ENCODE measurements at regions not wholly inside any gene's neighbourhood (a gene's known extent, or its start where the extent isn't known, plus 50 kb on each side); places are given as distances from the start of the nearest gene placed in this dataset.

- H2BK120ac ChIP-seq (ENCODE audit: low read depth, low read length) = no peak overlapping the region
- H3K36me3 ChIP-seq (ENCODE audit: control insufficient read depth, insufficient read depth, low read length) = no peaks in the 10 kb centered on the region
- intact Hi-C loops (cut with micrococcal nuclease) (no loop called here), in situ Hi-C loops (cut with MboI; ENCODE audit: low sequenced_read_pairs) (no loop called here), dilution Hi-C loops (cut with HindIII; ENCODE audit: low sequenced_read_pairs, unreplicated experiment) (no loop called here)
- no peak overlapping the region for H3K18ac ChIP-seq (ENCODE audit: low read depth, low read length)
- no peak overlapping the region for H3K4me3 ChIP-seq (ENCODE audit: insufficient read depth, low read depth, low read length)
- no peak overlapping the region for H4K91ac ChIP-seq (ENCODE audit: insufficient read depth, low read depth, low read length)
- H3K4ac ChIP-seq (ENCODE audit: low read depth, low read length) = no peak overlapping the region
- no peak overlapping the region for H4K5ac ChIP-seq (ENCODE audit: low read depth, low read length)
- no peak overlapping the region for H3K4me2 ChIP-seq (ENCODE audit: low read depth, low read length)
- DNase-seq = no peak
- H4K8ac ChIP-seq (ENCODE audit: low read depth in 2 of 2, low read length in 2 of 2) = no peak overlapping the region
- no peak overlapping the region for H3K27ac ChIP-seq (ENCODE audit: insufficient read depth, low read length)
- H3K9me3 ChIP-seq (ENCODE audit: control insufficient read depth, insufficient read depth, low read length) = peaks cover 5% of the 10 kb centered on the region; the same call in 1 of the 2 replicates
- H4K20me1 ChIP-seq (ENCODE audit: insufficient read depth, low read length) = no peaks in the 10 kb centered on the region
- no TSS peak for BruUV-seq (replicated peaks)
- no peak for TF ChIP-seq CEBPB (IDR thresholded peaks at IDR 0.05; ENCODE audit: low read depth, low read length)
- no peak for TF ChIP-seq POLR2A (IDR thresholded peaks at IDR 0.05; ENCODE audit: low read depth, low read length)
- no peak for TF ChIP-seq RCOR1 (IDR thresholded peaks at IDR 0.05; ENCODE audit: insufficient replicate concordance, low read length)
- TF ChIP-seq MAFK (IDR thresholded peaks at IDR 0.05; ENCODE audit: low read depth, low read length) = peak; percentile 71
- no peak for TF ChIP-seq CTCF (conservative IDR thresholded peaks at IDR 0.05; ENCODE audit: low read depth, low read length)
- H2AK5ac ChIP-seq (ENCODE audit: low read depth, low read length) = no peak overlapping the region
- H3K27me3 ChIP-seq (ENCODE audit: control insufficient read depth, insufficient read depth, low read length) = no peaks in the 10 kb centered on the region
- CTCF ChIA-PET = no interaction called here
- ATAC-seq (ENCODE audit: low read depth) = no peak
- H3K79me1 ChIP-seq (ENCODE audit: low read depth in 1 of 2, low read length in 2 of 2) = no peaks in the 10 kb centered on the region
- H3K14ac ChIP-seq (replicated peaks; ENCODE audit: low read depth, low read length) = no peak overlapping the region
- no peak overlapping the region for H2BK5ac ChIP-seq (ENCODE audit: low read depth, low read length, poor library complexity, severe bottlenecking)
- no peak overlapping the region for H3K23ac ChIP-seq (ENCODE audit: low read depth, low read length)
- H2AFZ ChIP-seq (replicated peaks; ENCODE audit: low read length, poor library complexity) = no peak overlapping the region
- H2BK20ac ChIP-seq (ENCODE audit: low read depth, low read length) = no peak overlapping the region
- POLR2A ChIA-PET (ENCODE audit: unreplicated experiment) = no interaction called here
- WGBS, 2 experiments (ENCODE audit: extremely low coverage in 2 of 2, insufficient read length in 1 of 2) = no CpG with 5 or more reads among the region's 3 CpGs
- no peaks in the 10 kb centered on the region for H3K4me1 ChIP-seq (ENCODE audit: control insufficient read depth, insufficient read depth, low read length)
- H2AK9ac ChIP-seq (replicated peaks; ENCODE audit: low read depth, low read length, poor library complexity) = no peak overlapping the region
- no peak overlapping the region for H3K9ac ChIP-seq (ENCODE audit: low read depth, low read length)
- H3K9me1 ChIP-seq (ENCODE audit: insufficient read depth, low read length) = no peaks in the 10 kb centered on the region
- no peak overlapping the region for H2BK15ac ChIP-seq (ENCODE audit: low read depth, low read length)
- H3K56ac ChIP-seq (ENCODE audit: extremely low read depth, insufficient read depth, low read length) = no peak overlapping the region
Observed at GRCh38 chr6:137653706-137654059, 159.5 kb upstream of the OLIG3 start.
